ENCODE measurements at regions not wholly inside any gene's neighbourhood (a gene's known extent, or its start where the extent isn't known, plus 50 kb on each side); places are given as distances from the start of the nearest gene placed in this dataset.

DNA sequence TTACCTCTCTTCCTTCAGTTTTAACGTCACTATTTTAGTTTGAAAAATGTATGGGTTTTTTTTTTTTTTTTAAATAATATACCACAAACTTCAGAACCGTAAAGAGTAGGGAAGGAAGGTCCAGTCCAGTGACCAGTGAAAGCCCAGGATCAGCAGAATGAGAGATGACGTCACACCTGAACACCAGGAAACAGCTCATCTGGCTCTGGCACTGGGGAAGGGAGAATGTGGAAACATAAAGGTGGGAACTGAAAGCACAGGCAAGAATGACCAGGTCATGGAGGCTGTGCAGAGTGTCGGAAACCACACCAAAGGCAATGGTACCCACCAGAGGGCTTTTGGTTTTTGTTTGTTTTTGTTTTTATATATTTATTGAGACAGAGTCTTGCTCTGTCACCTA is 141.2 kb downstream of the DHX15 start:
- H3K27me3 Mint-ChIP-seq (ENCODE audit: low read depth in 3 of 3), result peaks cover 2 to 5% (median 4%) of the 10 kb centered on the region in 3 donors
- H3K4me3 ChIP-seq (replicated peaks in 1 of 3; ENCODE audit: low read depth in 2 of 3, low read length in 3 of 3), result no peak overlapping the region
- H2AFZ ChIP-seq (ENCODE audit: insufficient read depth, low read depth, low read length, poor library complexity, severe bottlenecking), result no peak overlapping the region
- no peaks in the 10 kb centered on the region for H3K4me1 ChIP-seq (ENCODE audit: control insufficient read depth in 1 of 2, insufficient read depth in 2 of 2, low read length in 2 of 2)
- no peaks in the 10 kb centered on the region for H3K79me2 ChIP-seq (ENCODE audit: insufficient read depth, low read length)
- no peak overlapping the region for H3K4me3 Mint-ChIP-seq
- no peak overlapping the region for H3K4me2 ChIP-seq (replicated peaks; ENCODE audit: extremely low read depth, low read length, poor library complexity, severe bottlenecking)
- H3K9me3 Mint-ChIP-seq, result peaks cover 0 to 5% (median 3%) of the 10 kb centered on the region in 7 donors
- H3K27me3 ChIP-seq (ENCODE audit: control insufficient read depth in 2 of 2, insufficient read depth in 2 of 2, low read length in 2 of 2), result no peaks in the 10 kb centered on the region
- H3K36me3 Mint-ChIP-seq, result no peaks in the 10 kb centered on the region
- H3K36me3 ChIP-seq (replicated peaks in 1 of 2; ENCODE audit: control insufficient read depth in 1 of 2, insufficient read depth in 2 of 2, low read length in 2 of 2), result no peaks in the 10 kb centered on the region
- no peak overlapping the region for H3K9ac ChIP-seq (ENCODE audit: insufficient read depth, low read length, poor library complexity, severe bottlenecking)
- no peaks in the 10 kb centered on the region for H3K9me3 ChIP-seq (replicated peaks in 1 of 2; ENCODE audit: control insufficient read depth in 1 of 2, insufficient read depth in 1 of 2, low read length in 2 of 2)
- no peak overlapping the region for H3K27ac ChIP-seq (ENCODE audit: low read depth in 1 of 2, low read length in 2 of 2)
- H3K4me1 Mint-ChIP-seq, result no peaks in the 10 kb centered on the region
- H3K27ac Mint-ChIP-seq, result no peak overlapping the region
- 83% methylated on average over 1 of the region's 4 CpGs for WGBS (ENCODE audit: insufficient coverage)
- intact Hi-C loops (cut with micrococcal nuclease), result no loop called here
- no peaks in the 10 kb centered on the region for H4K20me1 ChIP-seq (ENCODE audit: insufficient read depth, low read length)
- DNase-seq, result no peak
- TF ChIP-seq, protein P1, sequence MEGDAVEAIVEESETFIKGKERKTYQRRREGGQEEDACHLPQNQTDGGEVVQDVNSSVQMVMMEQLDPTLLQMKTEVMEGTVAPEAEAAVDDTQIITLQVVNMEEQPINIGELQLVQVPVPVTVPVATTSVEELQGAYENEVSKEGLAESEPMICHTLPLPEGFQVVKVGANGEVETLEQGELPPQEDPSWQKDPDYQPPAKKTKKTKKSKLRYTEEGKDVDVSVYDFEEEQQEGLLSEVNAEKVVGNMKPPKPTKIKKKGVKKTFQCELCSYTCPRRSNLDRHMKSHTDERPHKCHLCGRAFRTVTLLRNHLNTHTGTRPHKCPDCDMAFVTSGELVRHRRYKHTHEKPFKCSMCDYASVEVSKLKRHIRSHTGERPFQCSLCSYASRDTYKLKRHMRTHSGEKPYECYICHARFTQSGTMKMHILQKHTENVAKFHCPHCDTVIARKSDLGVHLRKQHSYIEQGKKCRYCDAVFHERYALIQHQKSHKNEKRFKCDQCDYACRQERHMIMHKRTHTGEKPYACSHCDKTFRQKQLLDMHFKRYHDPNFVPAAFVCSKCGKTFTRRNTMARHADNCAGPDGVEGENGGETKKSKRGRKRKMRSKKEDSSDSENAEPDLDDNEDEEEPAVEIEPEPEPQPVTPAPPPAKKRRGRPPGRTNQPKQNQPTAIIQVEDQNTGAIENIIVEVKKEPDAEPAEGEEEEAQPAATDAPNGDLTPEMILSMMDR (IDR thresholded peaks at IDR 0.05), result no peak

DNA sequence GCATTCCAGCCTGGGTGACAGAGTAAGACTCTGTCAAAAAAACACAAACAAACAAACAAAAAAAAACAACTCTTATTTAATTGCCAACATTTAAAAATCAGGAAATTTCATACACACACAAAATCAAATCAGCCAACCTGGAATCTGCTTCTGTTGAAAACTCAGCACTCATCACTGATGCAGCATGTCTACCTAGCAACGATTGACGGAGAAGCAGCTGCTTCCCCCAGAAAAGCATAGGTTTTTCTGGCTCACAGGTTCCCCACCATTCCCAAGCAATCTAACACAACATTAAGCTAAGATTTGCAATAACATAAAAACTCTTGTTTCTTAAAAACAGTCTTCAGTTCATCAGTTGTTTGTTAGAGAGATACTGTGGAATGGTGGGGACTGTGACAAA is 143.6 kb downstream of the DHX15 start:
- no peaks in the 10 kb centered on the region for H3K36me3 ChIP-seq (replicated peaks in 1 of 2; ENCODE audit: control insufficient read depth in 1 of 2, insufficient read depth in 2 of 2, low read length in 2 of 2)
- H3K4me1 ChIP-seq (ENCODE audit: control insufficient read depth in 1 of 2, insufficient read depth in 2 of 2, low read length in 2 of 2), result no peaks in the 10 kb centered on the region
- intact Hi-C loops (cut with micrococcal nuclease), result no loop called here
- no peak overlapping the region for H3K4me3 ChIP-seq (replicated peaks in 1 of 3; ENCODE audit: low read depth in 2 of 3, low read length in 3 of 3)
- H3K4me2 ChIP-seq (replicated peaks; ENCODE audit: extremely low read depth, low read length, poor library complexity, severe bottlenecking), result no peak overlapping the region
- H4K20me1 ChIP-seq (ENCODE audit: insufficient read depth, low read length), result no peaks in the 10 kb centered on the region
- peaks cover 3 to 4% (median 4%) of the 10 kb centered on the region in 3 donors for H3K27me3 Mint-ChIP-seq (ENCODE audit: low read depth in 3 of 3)
- no peak overlapping the region for H3K27ac ChIP-seq (ENCODE audit: low read depth in 1 of 2, low read length in 2 of 2)
- H3K27me3 ChIP-seq (ENCODE audit: control insufficient read depth in 2 of 2, insufficient read depth in 2 of 2, low read length in 2 of 2), result no peaks in the 10 kb centered on the region
- no peaks in the 10 kb centered on the region for H3K36me3 Mint-ChIP-seq
- H3K9me3 ChIP-seq (replicated peaks in 1 of 2; ENCODE audit: control insufficient read depth in 1 of 2, insufficient read depth in 1 of 2, low read length in 2 of 2), result peaks cover 0 to 3% of the 10 kb centered on the region in 2 donors
- H3K9ac ChIP-seq (ENCODE audit: insufficient read depth, low read length, poor library complexity, severe bottlenecking), result no peak overlapping the region
- 100% methylated on average over 2 of the region's 2 CpGs for WGBS (ENCODE audit: insufficient coverage)
- no peaks in the 10 kb centered on the region for H3K4me1 Mint-ChIP-seq
- H3K4me3 Mint-ChIP-seq, result no peak overlapping the region
- no peak overlapping the region for H3K27ac Mint-ChIP-seq
- no peaks in the 10 kb centered on the region for H3K79me2 ChIP-seq (ENCODE audit: insufficient read depth, low read length)
- TF ChIP-seq, protein P1 (IDR thresholded peaks at IDR 0.05), result no peak
- DNase-seq, result no peak
- H2AFZ ChIP-seq (ENCODE audit: insufficient read depth, low read depth, low read length, poor library complexity, severe bottlenecking), result no peak overlapping the region
- peaks cover 0 to 8% (median 1%) of the 10 kb centered on the region in 7 donors for H3K9me3 Mint-ChIP-seq

Measured in CD14-positive monocyte (primary cell).